Thoracic aorta (tissue), 2 donors: ENCODE measurements at regions not wholly inside any gene's neighbourhood (a gene's known extent, or its start where the extent isn't known, plus 50 kb on each side); places are given as distances from the start of the nearest gene placed in this dataset.

Experiments
- ATAC-seq: fragments of 150-250 bp; one replicate; pipeline ENCODE4 v1.8.0; 2017; ENCODE audit warnings: low read depth; ENCODE audit not compliant: insufficient number of reproducible peaks, low FRiP score
- DNase-seq: peaks from one replicate; pipeline ENCODE4 v3.0.0-alpha.2; 2020; ENCODE audit warnings: low spot score
- H3K27ac ChIP-seq, 2 donors: fragments of 200-600 bp; sonication (generic); 1 replicate in 1 of 2; 2 replicates in 1 of 2; pipeline ENCODE4 v1.5.1; 2016; ENCODE audit warnings: mild to moderate bottlenecking in 2 of 2, moderate library complexity in 2 of 2
- H3K27me3 ChIP-seq: fragments of 200-600 bp; sonication (generic); replicated peaks from 2 replicates; pipeline ENCODE4 v1.6.0; 2016; ENCODE audit warnings: mild to moderate bottlenecking; ENCODE audit not compliant: insufficient read depth
- H3K36me3 ChIP-seq: fragments of 200-600 bp; sonication (generic); one replicate; pipeline ENCODE4 v1.5.1; 2016
- H3K4me1 ChIP-seq, 2 donors: fragments of 200-600 bp; sonication (generic); 1 replicate in 1 of 2; 2 replicates in 1 of 2; pipeline versions ENCODE4 v1.5.1 to v1.6.0; 2016; ENCODE audit warnings: low read depth in 2 of 2, mild to moderate bottlenecking in 1 of 2; ENCODE audit not compliant: control insufficient read depth in 1 of 2
- H3K4me3 ChIP-seq: fragments of 200-600 bp; sonication (generic); 2 replicates; pipeline ENCODE4 v1.5.1; 2016; ENCODE audit warnings: mild to moderate bottlenecking
- H3K9me3 ChIP-seq: fragments of 200-600 bp; sonication (generic); 2 replicates; pipeline ENCODE4 v1.5.1; 2016
- TF ChIP-seq, protein P1 (sequence below): fragments of 200-600 bp; sonication (generic); IDR thresholded peaks from one replicate; pipeline ENCODE4 v1.5.1; 2019; ENCODE audit warnings: antibody characterized with exemption

DNA sequence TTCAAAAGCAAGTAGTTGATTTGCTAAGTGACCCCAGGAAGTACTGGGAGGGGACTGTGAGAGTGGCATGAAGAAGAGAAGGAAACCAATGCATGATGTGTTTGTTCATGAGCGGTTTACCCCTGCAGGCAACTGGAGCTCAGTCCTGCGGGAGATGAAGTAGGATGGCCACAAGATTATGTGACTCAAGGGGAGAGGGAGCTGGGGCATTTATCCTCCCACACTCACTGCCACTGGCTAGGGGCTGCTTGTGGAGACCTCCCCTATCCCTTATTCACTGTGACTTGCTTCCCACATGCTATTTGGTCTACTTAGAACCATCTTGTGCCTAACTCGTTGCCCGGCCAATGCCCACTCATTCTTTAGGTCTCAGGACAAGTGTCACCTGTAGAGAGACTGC is 60.6 kb upstream of the TRIO start:
- TF ChIP-seq, protein P1, sequence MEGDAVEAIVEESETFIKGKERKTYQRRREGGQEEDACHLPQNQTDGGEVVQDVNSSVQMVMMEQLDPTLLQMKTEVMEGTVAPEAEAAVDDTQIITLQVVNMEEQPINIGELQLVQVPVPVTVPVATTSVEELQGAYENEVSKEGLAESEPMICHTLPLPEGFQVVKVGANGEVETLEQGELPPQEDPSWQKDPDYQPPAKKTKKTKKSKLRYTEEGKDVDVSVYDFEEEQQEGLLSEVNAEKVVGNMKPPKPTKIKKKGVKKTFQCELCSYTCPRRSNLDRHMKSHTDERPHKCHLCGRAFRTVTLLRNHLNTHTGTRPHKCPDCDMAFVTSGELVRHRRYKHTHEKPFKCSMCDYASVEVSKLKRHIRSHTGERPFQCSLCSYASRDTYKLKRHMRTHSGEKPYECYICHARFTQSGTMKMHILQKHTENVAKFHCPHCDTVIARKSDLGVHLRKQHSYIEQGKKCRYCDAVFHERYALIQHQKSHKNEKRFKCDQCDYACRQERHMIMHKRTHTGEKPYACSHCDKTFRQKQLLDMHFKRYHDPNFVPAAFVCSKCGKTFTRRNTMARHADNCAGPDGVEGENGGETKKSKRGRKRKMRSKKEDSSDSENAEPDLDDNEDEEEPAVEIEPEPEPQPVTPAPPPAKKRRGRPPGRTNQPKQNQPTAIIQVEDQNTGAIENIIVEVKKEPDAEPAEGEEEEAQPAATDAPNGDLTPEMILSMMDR, result no peak
- no peak overlapping the region for H3K27ac ChIP-seq
- DNase-seq, result no peak
- no peaks in the 10 kb centered on the region for H3K27me3 ChIP-seq
- H3K4me1 ChIP-seq, result no peaks in the 10 kb centered on the region
- no peak overlapping the region for H3K4me3 ChIP-seq
- ATAC-seq, result no peak
- no peaks in the 10 kb centered on the region for H3K36me3 ChIP-seq
- H3K9me3 ChIP-seq, result no peaks in the 10 kb centered on the region

DNA sequence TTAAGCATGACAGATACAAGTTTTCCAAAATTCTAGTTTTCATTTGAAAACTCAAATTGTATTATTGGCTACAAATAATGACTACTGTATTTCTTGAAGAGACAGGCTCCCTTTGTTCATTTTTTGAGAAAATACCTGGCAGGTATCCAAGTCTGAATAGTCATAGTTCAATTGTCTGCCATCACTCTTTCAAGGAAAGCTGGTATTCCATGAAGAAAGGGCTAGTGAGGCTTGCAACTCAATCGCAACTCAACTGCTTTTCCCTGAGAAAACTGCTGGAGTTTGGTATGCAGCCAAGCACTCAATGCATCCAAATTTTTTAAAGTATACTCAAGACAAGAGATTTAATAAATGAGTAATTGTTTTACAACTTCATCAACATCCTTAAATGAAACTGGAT is 61.4 kb upstream of the TRIO start:
- ATAC-seq (no peak), DNase-seq (no peak)
- Histone ChIP-seq H3K4me3 (no peak overlapping the region), H3K27me3 (no peaks in the 10 kb centered on the region), H3K27ac (no peak overlapping the region), H3K9me3 (no peaks in the 10 kb centered on the region), H3K36me3 (no peaks in the 10 kb centered on the region), H3K4me1 (no peaks in the 10 kb centered on the region)
- TF ChIP-seq, protein P1, result no peak

DNA sequence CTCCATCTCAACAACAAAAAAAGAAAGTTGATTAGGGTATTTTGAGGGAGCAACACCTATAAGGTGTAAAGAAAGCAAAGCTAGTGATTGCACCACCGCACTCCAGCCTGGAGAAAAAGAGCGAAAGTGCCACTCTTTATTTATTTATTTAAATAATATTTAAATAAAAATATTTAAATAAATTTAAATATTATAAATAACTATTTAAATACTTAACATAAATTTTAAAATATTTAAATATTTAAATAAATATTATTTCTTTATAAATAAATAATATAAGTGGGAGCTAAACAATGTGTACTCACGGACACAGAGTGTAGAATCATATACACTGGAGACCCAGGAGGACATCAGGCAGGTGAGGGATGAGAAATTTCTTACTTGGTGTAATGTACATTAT is 64.4 kb upstream of the TRIO start:
- Histone ChIP-seq H3K27me3 (no peaks in the 10 kb centered on the region), H3K4me3 (no peak overlapping the region), H3K9me3 (no peaks in the 10 kb centered on the region), H3K27ac (no peak overlapping the region), H3K4me1 (no peaks in the 10 kb centered on the region), H3K36me3 (no peaks in the 10 kb centered on the region)
- TF ChIP-seq, protein P1, result no peak
- no peak for ATAC-seq
- no peak for DNase-seq

DNA sequence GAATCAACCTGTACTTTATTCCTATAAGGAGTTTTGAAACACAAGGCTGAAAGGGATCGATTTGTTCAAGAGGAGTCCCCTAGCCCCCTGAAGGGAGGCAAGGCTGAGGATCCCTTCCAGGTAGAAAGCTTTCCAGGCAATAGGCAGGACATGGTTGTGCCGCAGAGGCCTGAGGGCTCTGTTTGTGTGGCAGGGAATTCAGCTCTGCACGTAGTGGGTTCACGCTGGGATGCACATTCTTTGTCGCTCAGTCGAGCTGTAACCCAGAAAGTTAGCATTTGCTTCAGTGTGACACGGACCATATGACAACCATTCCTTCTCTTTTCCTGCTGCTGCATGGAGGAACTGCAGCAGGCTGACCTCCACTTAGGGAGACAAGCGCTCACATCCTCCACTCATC is 65.6 kb upstream of the TRIO start:
- ATAC-seq, result no peak
- Histone ChIP-seq H3K9me3 (no peaks in the 10 kb centered on the region), H3K36me3 (no peaks in the 10 kb centered on the region), H3K27me3 (no peaks in the 10 kb centered on the region), H3K4me3 (no peak overlapping the region), H3K4me1 (no peaks in the 10 kb centered on the region), H3K27ac (no peak overlapping the region)
- TF ChIP-seq, protein P1, result no peak
- DNase-seq, result no peak

DNA sequence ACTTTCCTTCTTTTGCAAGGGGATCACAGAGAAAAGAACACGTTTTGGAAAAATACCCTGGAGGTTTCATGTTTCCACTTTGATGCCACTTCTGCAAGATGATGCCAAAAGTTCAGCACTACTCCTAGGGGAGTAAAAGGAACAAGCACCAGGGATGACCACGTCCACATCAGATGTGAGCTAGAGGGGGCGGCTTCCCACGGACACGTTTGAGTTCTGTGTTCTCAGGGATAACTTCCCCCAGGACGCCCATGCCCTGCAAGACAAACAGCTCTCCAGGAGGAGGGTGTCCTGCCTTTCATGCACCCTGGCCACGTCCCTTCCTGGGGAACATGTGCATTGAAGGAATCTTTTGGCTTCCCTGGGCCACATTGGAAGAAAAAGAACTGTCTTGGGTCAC is 66.6 kb upstream of the TRIO start:
- H3K4me1 ChIP-seq, result no peaks in the 10 kb centered on the region
- no peaks in the 10 kb centered on the region for H3K27me3 ChIP-seq
- H3K36me3 ChIP-seq, result no peaks in the 10 kb centered on the region
- TF ChIP-seq, protein P1, result no peak
- DNase-seq, result no peak
- ATAC-seq, result no peak
- H3K9me3 ChIP-seq, result no peaks in the 10 kb centered on the region
- H3K27ac ChIP-seq, result no peak overlapping the region
- no peak overlapping the region for H3K4me3 ChIP-seq
